Gastroesophageal sphincter (tissue), 4 donors: ENCODE measurements at regions not wholly inside any gene's neighbourhood (a gene's known extent, or its start where the extent isn't known, plus 50 kb on each side); places are given as distances from the start of the nearest gene placed in this dataset.
"Not testable (repeated sequence)": the region's sequence is repeated elsewhere in the genome, so short reads cannot be mapped to it uniquely, and the experiment has no call there.

Experiments
- ATAC-seq: fragments of 150-250 bp; one replicate; pipeline ENCODE4 v1.9.1; 2016; ENCODE audit warnings: mild to moderate bottlenecking, moderate library complexity
- H3K27ac ChIP-seq, 4 donors: fragments of 200-600 bp; sonication (generic) in 3 of 4; 1 replicate in 3 of 4; 2 replicates in 1 of 4; pipeline ENCODE4 v1.5.1; 2016 to 2019
- H3K27me3 ChIP-seq: fragments of 200-600 bp; sonication (generic); one replicate; pipeline ENCODE4 v1.5.1; 2019
- H3K36me3 ChIP-seq, 2 donors: fragments of 200-600 bp; sonication (generic); one replicate each; pipeline ENCODE4 v1.5.1; 2019; ENCODE audit warnings: control low read depth in 1 of 2
- H3K4me1 ChIP-seq, 3 donors: fragments of 200-600 bp; sonication (generic); 1 replicate in 2 of 3; 2 replicates in 1 of 3; pipeline ENCODE4 v1.5.1; 2016 to 2019; ENCODE audit warnings: control low read depth in 2 of 3
- H3K4me3 ChIP-seq, 2 donors: fragments of 200-600 bp; sonication (generic); one replicate each; pipeline ENCODE4 v1.5.1; 2019; ENCODE audit warnings: mild to moderate bottlenecking in 1 of 2, moderate library complexity in 1 of 2
- H3K9me3 ChIP-seq, 3 donors: fragments of 200-600 bp; sonication (generic); one replicate each; pipeline ENCODE4 v1.5.1; 2017 to 2019; ENCODE audit warnings: control low read depth in 2 of 3
- CTCF ChIP-seq, 4 experiments: fragments of 200-600 bp in 2 of 4; fragments of 450-650 bp in 2 of 4; sonication (generic) in 1 of 4; IDR thresholded peaks; one replicate each; pipeline ENCODE4 v1.5.1; 2017 to 2019; ENCODE audit warnings: antibody characterized with exemption in 4 of 4, mild to moderate bottlenecking in 2 of 4, moderate library complexity in 2 of 4
- EP300 ChIP-seq: sonication (generic); formaldehyde crosslinking; IDR thresholded peaks from one replicate; pipeline ENCODE4 v1.6.1; 2017; ENCODE audit warnings: antibody characterized with exemption, mild to moderate bottlenecking
- POLR2A ChIP-seq, 2 donors: fragments of 450-650 bp; IDR thresholded peaks; one replicate each; pipeline ENCODE4 v1.6.1; 2017; ENCODE audit warnings: antibody characterized with exemption in 2 of 2, mild to moderate bottlenecking in 2 of 2, moderate library complexity in 1 of 2
- POLR2AphosphoS5 ChIP-seq: sonication (generic); formaldehyde crosslinking; IDR thresholded peaks from one replicate; pipeline ENCODE4 v1.6.1; 2017; ENCODE audit warnings: antibody characterized with exemption
- WGBS, 2 donors: methylation state at CpG; one replicate each; pipeline ENCODE4 v1.1.5; 2018; ENCODE audit warnings: low coverage in 1 of 2; 5-methylcytosine and 5-hydroxymethylcytosine counted together

GRCh38 chr11:98729118-98729517 is 291.6 kb upstream of the CNTN5 start:
- Histone ChIP-seq H3K36me3 (no peaks in the 10 kb centered on the region), H3K4me3 (no peak overlapping the region), H3K27me3 (no peaks in the 10 kb centered on the region), H3K27ac (no peak overlapping the region), H3K4me1 (no peaks in the 10 kb centered on the region), H3K9me3 (no peaks in the 10 kb centered on the region)
- no peak for TF ChIP-seq EP300
- no peak for TF ChIP-seq CTCF (IDR thresholded peaks at IDR 0.05)
- no peak for TF ChIP-seq POLR2A (IDR thresholded peaks at IDR 0.05)
- no peak for TF ChIP-seq POLR2AphosphoS5
- 89 to 91% methylated on average over 3 to 6 of the region's 6 CpGs for WGBS, 2 donors
- ATAC-seq = no peak

- no peaks in the 10 kb centered on the region for H3K36me3 ChIP-seq
- ATAC-seq = no peak
- no peaks in the 10 kb centered on the region for H3K4me1 ChIP-seq
- 85 to 100% methylated on average over 1 of the region's 1 CpG for WGBS, 2 donors
- TF ChIP-seq POLR2A (IDR thresholded peaks at IDR 0.05) = no peak
- TF ChIP-seq EP300 = no peak
- TF ChIP-seq POLR2AphosphoS5 = no peak
- no peak for TF ChIP-seq CTCF (IDR thresholded peaks at IDR 0.05)
- no peaks in the 10 kb centered on the region for H3K27me3 ChIP-seq
- H3K9me3 ChIP-seq = no peaks in the 10 kb centered on the region
- no peak overlapping the region for H3K27ac ChIP-seq
- no peak overlapping the region for H3K4me3 ChIP-seq
Measured at GRCh38 chr11:98732947-98733346, 287.8 kb upstream of the CNTN5 start.

- 22 to 82% methylated on average over 4 to 5 of the region's 5 CpGs for WGBS, 2 donors
- H3K27ac ChIP-seq, H3K27me3 ChIP-seq, H3K36me3 ChIP-seq, H3K9me3 ChIP-seq, H3K4me3 ChIP-seq, H3K4me1 ChIP-seq, ATAC-seq: not testable (repeated sequence)
Measured at GRCh38 chr11:98733378-98733777, 287.4 kb upstream of the CNTN5 start.

GRCh38 chr11:98734686-98735085 is 286.1 kb upstream of the CNTN5 start:
- ATAC-seq = no peak
- Histone ChIP-seq H3K4me1 (no peaks in the 10 kb centered on the region), H3K27ac (no peak overlapping the region), H3K4me3 (no peak overlapping the region), H3K36me3 (no peaks in the 10 kb centered on the region), H3K27me3 (no peaks in the 10 kb centered on the region), H3K9me3 (no peaks in the 10 kb centered on the region)
- TF ChIP-seq CTCF (IDR thresholded peaks at IDR 0.05) (no peak), POLR2AphosphoS5 (no peak), POLR2A (IDR thresholded peaks at IDR 0.05) (no peak), EP300 (no peak)

GRCh38 chr11:98736833-98737232 is 283.9 kb upstream of the CNTN5 start:
- WGBS, 2 donors = 80 to 83% methylated on average over 2 to 7 of the region's 7 CpGs
- no peaks in the 10 kb centered on the region for H3K27me3 ChIP-seq
- no peak for ATAC-seq

More at GRCh38 chr11:98736833-98737232, 283.9 kb upstream of the CNTN5 start:
- H3K4me1 ChIP-seq = no peaks in the 10 kb centered on the region
- no peak for TF ChIP-seq POLR2AphosphoS5
- no peak for TF ChIP-seq POLR2A (IDR thresholded peaks at IDR 0.05)
- no peak for TF ChIP-seq EP300
- no peak for TF ChIP-seq CTCF (IDR thresholded peaks at IDR 0.05)
- no peak overlapping the region for H3K4me3 ChIP-seq
- H3K27ac ChIP-seq = no peak overlapping the region
- no peaks in the 10 kb centered on the region for H3K9me3 ChIP-seq
- no peaks in the 10 kb centered on the region for H3K36me3 ChIP-seq
